Brain pericyte (primary cell): ENCODE measurements at regions not wholly inside any gene's neighbourhood (a gene's known extent, or its start where the extent isn't known, plus 50 kb on each side); places are given as distances from the start of the nearest gene placed in this dataset.

Experiments used
- DNase-seq: peaks from one replicate; pipeline ENCODE4 v3.0.0-alpha.2; 2012; ENCODE audit warnings: low read depth, low spot score

GRCh38 chr16:7185165-7185564 is 147.5 kb upstream of the RBFOX1 start:
- no peak for DNase-seq

GRCh38 chr16:7183768-7184167 is 148.9 kb upstream of the RBFOX1 start:
- DNase-seq: no peak

- DNase-seq: no peak
These were observed 150.0 kb upstream of the RBFOX1 start for GRCh38 chr16:7182510-7183109.

GRCh38 chr16:7177875-7178274 is 154.8 kb upstream of the RBFOX1 start:
- no peak for DNase-seq

- no peak for DNase-seq
These were observed 161.5 kb upstream of the RBFOX1 start for GRCh38 chr16:7171151-7171550.

GRCh38 chr16:7167626-7168025 is 165.0 kb upstream of the RBFOX1 start:
- no peak for DNase-seq

GRCh38 chr16:7161891-7162290 is 170.8 kb upstream of the RBFOX1 start:
- DNase-seq: no peak

GRCh38 chr16:7160093-7160492 is 172.6 kb upstream of the RBFOX1 start:
- DNase-seq: no peak

GRCh38 chr16:7158481-7158880 is 174.2 kb upstream of the RBFOX1 start:
- no peak for DNase-seq

GRCh38 chr16:7150230-7150629 is 182.4 kb upstream of the RBFOX1 start:
- DNase-seq: no peak

GRCh38 chr16:7148606-7149005 is 184.0 kb upstream of the RBFOX1 start:
- no peak for DNase-seq

GRCh38 chr16:7140899-7141298 is 191.7 kb upstream of the RBFOX1 start:
- DNase-seq: no peak

GRCh38 chr16:7137560-7138330 is 194.9 kb upstream of the RBFOX1 start:
- no peak for DNase-seq

- DNase-seq: no peak
These were observed 200.2 kb upstream of the RBFOX1 start for GRCh38 chr16:7132465-7132864.

GRCh38 chr16:7124701-7125100 is 207.9 kb upstream of the RBFOX1 start:
- no peak for DNase-seq

- no peak for DNase-seq
These were observed 208.4 kb upstream of the RBFOX1 start for GRCh38 chr16:7124242-7124641.

- no peak for DNase-seq
These were observed 215.9 kb upstream of the RBFOX1 start for GRCh38 chr16:7116734-7117133.

GRCh38 chr16:7115898-7116297 is 216.7 kb upstream of the RBFOX1 start:
- no peak for DNase-seq

GRCh38 chr16:7113949-7114348 is 218.7 kb upstream of the RBFOX1 start:
- DNase-seq: no peak

GRCh38 chr16:7113395-7113794 is 219.2 kb upstream of the RBFOX1 start:
- no peak for DNase-seq

GRCh38 chr16:7111265-7111664 is 221.4 kb upstream of the RBFOX1 start:
- DNase-seq: no peak

- DNase-seq: no peak
These were observed 225.2 kb upstream of the RBFOX1 start for GRCh38 chr16:7107436-7107835.

- DNase-seq: no peak
These were observed 229.6 kb upstream of the RBFOX1 start for GRCh38 chr16:7103056-7103455.

- no peak for DNase-seq
These were observed 231.6 kb upstream of the RBFOX1 start for GRCh38 chr16:7101054-7101453.
